Mesenchymal stem cell (in vitro differentiated cells and primary cell): ENCODE measurements at regions not wholly inside any gene's neighbourhood (a gene's known extent, or its start where the extent isn't known, plus 50 kb on each side); places are given as distances from the start of the nearest gene placed in this dataset.

ENCODE experiments used
- DNase-seq: peaks from one replicate; pipeline ENCODE4 v3.0.0-alpha.2; 2013
- H2AFZ ChIP-seq: one replicate; pipeline ENCODE4 v1.6.1; 2013; ENCODE audit warnings: low read depth, mild to moderate bottlenecking, control low read depth, inconsistent platforms, low read length, moderate library complexity
- H2AK5ac ChIP-seq: 2 replicates; pipeline ENCODE4 v1.6.1; 2013; ENCODE audit warnings: low read length, moderate library complexity, mild to moderate bottlenecking, inconsistent platforms; ENCODE audit not compliant: severe bottlenecking
- H2BK120ac ChIP-seq: one replicate; pipeline ENCODE4 v1.6.1; 2013; ENCODE audit warnings: low read depth, mild to moderate bottlenecking, inconsistent platforms, low read length, moderate library complexity
- H2BK12ac ChIP-seq, 2 experiments: one replicate each; pipeline ENCODE4 v1.6.1; 2013; ENCODE audit warnings: inconsistent platforms in 2 of 2, low read length in 2 of 2, mild to moderate bottlenecking in 2 of 2, moderate library complexity in 2 of 2, control low read depth in 1 of 2
- H2BK15ac ChIP-seq: one replicate; pipeline ENCODE4 v1.6.1; 2013; ENCODE audit warnings: mild to moderate bottlenecking, low read depth, inconsistent platforms; ENCODE audit not compliant: poor library complexity, severe bottlenecking
- H2BK5ac ChIP-seq: 2 replicates; pipeline ENCODE4 v1.6.1; 2013; ENCODE audit warnings: low read depth, mild to moderate bottlenecking, low read length, control low read depth, inconsistent platforms; ENCODE audit not compliant: poor library complexity, severe bottlenecking
- H3K14ac ChIP-seq, 2 experiments: one replicate each; pipeline ENCODE4 v1.6.1; 2013; ENCODE audit warnings: inconsistent platforms in 2 of 2, low read length in 2 of 2, control low read depth in 1 of 2, mild to moderate bottlenecking in 1 of 2, moderate library complexity in 1 of 2
- H3K18ac ChIP-seq, 2 experiments: one replicate each; pipeline ENCODE4 v1.6.1; 2013; ENCODE audit warnings: inconsistent platforms in 2 of 2, low read length in 2 of 2, control low read depth in 1 of 2, low read depth in 1 of 2, mild to moderate bottlenecking in 1 of 2
- H3K23ac ChIP-seq, 2 experiments: one replicate each; pipeline ENCODE4 v1.6.1; 2013; ENCODE audit warnings: inconsistent platforms in 2 of 2, low read length in 2 of 2, mild to moderate bottlenecking in 2 of 2, moderate library complexity in 2 of 2, control low read depth in 1 of 2
- H3K27ac ChIP-seq: 2 replicates; pipeline ENCODE4 v1.5.1; 2013; ENCODE audit warnings: mild to moderate bottlenecking, moderate library complexity, low read length, control low read depth, inconsistent platforms; ENCODE audit not compliant: poor library complexity, severe bottlenecking
- H3K27me3 ChIP-seq, 2 experiments: 2 replicates each; pipeline versions ENCODE4 v1.6.1 to v1.7.0; 2013; ENCODE audit warnings: low read length in 2 of 2, mild to moderate bottlenecking in 2 of 2, moderate library complexity in 2 of 2, control low read depth in 1 of 2, inconsistent platforms in 1 of 2; ENCODE audit not compliant: control insufficient read depth in 1 of 2, insufficient read depth in 1 of 2
- H3K36me3 ChIP-seq, 2 experiments: 2 replicates each; pipeline versions ENCODE4 v1.6.1 to v1.7.0; 2013; ENCODE audit warnings: low read length in 2 of 2, control low read depth in 1 of 2, inconsistent platforms in 1 of 2, low read depth in 1 of 2, mild to moderate bottlenecking in 1 of 2; ENCODE audit not compliant: insufficient read depth in 2 of 2, control insufficient read depth in 1 of 2
- H3K4ac ChIP-seq, 2 experiments: one replicate each; pipeline ENCODE4 v1.6.1; 2013; ENCODE audit warnings: inconsistent platforms in 2 of 2, low read length in 2 of 2, mild to moderate bottlenecking in 2 of 2, moderate library complexity in 2 of 2, control low read depth in 1 of 2, low read depth in 1 of 2
- H3K4me1 ChIP-seq: 2 replicates; pipeline ENCODE4 v1.6.1; 2013; ENCODE audit warnings: low read depth, low read length, control low read depth; ENCODE audit not compliant: control insufficient read depth, insufficient read depth
- H3K4me2 ChIP-seq: 2 replicates; pipeline ENCODE4 v1.6.1; 2013; ENCODE audit warnings: low read length, mild to moderate bottlenecking, inconsistent platforms; ENCODE audit not compliant: poor library complexity, severe bottlenecking
- H3K4me3 ChIP-seq, 2 experiments: 2 replicates each; pipeline versions ENCODE4 v1.5.1 to v1.7.0; 2013; ENCODE audit warnings: low read length in 2 of 2, mild to moderate bottlenecking in 2 of 2, control low read depth in 1 of 2, low read depth in 1 of 2; ENCODE audit not compliant: insufficient read depth in 1 of 2
- H3K79me1 ChIP-seq: replicated peaks from 2 replicates; pipeline ENCODE4 v1.6.1; 2013; ENCODE audit warnings: mild to moderate bottlenecking, control low read depth, low read length, inconsistent platforms; ENCODE audit not compliant: poor library complexity, severe bottlenecking
- H3K9ac ChIP-seq: 2 replicates; pipeline ENCODE4 v1.7.0; 2013; ENCODE audit warnings: mild to moderate bottlenecking, low read length, moderate library complexity
- H3K9me3 ChIP-seq: 2 replicates; pipeline ENCODE4 v1.7.0; 2013; ENCODE audit warnings: mild to moderate bottlenecking, low read length; ENCODE audit not compliant: control insufficient read depth
- H4K8ac ChIP-seq: one replicate; pipeline ENCODE4 v1.6.1; 2013; ENCODE audit warnings: inconsistent platforms, mild to moderate bottlenecking, low read length, moderate library complexity
- H4K91ac ChIP-seq: one replicate; pipeline ENCODE4 v1.6.1; 2013; ENCODE audit warnings: mild to moderate bottlenecking, low read length, inconsistent platforms
- WGBS: methylation state at CpG from one replicate; pipeline ENCODE4 v1.1.7; 2013; ENCODE audit warnings: mixed read lengths; 5-methylcytosine and 5-hydroxymethylcytosine counted together

GRCh38 chr3:5560199-5560598, 372.7 kb downstream of the EDEM1 start:
- Histone ChIP-seq H2AK5ac (no peak overlapping the region), H3K27ac (no peak overlapping the region), H3K23ac (no peak overlapping the region), H3K4ac (no peak overlapping the region), H3K79me1 (no peaks in the 10 kb centered on the region), H3K4me3 (no peak overlapping the region), H3K18ac (no peak overlapping the region), H2BK120ac (no peak overlapping the region), H2BK15ac (no peak overlapping the region), H3K36me3 (no peaks in the 10 kb centered on the region), H3K4me1 (no peaks in the 10 kb centered on the region), H2AFZ (no peak overlapping the region), H4K8ac (no peak overlapping the region), H3K4me2 (no peak overlapping the region), H3K9me3 (peaks cover 12% of the 10 kb centered on the region), H2BK5ac (no peak overlapping the region), H2BK12ac (no peak overlapping the region), H3K9ac (no peak overlapping the region), H3K14ac (no peak overlapping the region), H3K27me3 (no peaks in the 10 kb centered on the region), H4K91ac (no peak overlapping the region)
- DNase-seq, result no peak
- WGBS, result 67% methylated on average over 1 of the region's 1 CpG

- H2BK15ac ChIP-seq, result no peak overlapping the region
- no peak overlapping the region for H3K4ac ChIP-seq
- DNase-seq, result no peak
- H3K9me3 ChIP-seq, result peaks cover 9% of the 10 kb centered on the region
- no peak overlapping the region for H3K9ac ChIP-seq
- H2BK12ac ChIP-seq, result no peak overlapping the region
- no peak overlapping the region for H2AFZ ChIP-seq
- H3K27ac ChIP-seq, result no peak overlapping the region
- H3K14ac ChIP-seq, result no peak overlapping the region
- no peaks in the 10 kb centered on the region for H3K36me3 ChIP-seq
- no peaks in the 10 kb centered on the region for H3K4me1 ChIP-seq
- no peaks in the 10 kb centered on the region for H3K79me1 ChIP-seq
- no peak overlapping the region for H3K4me3 ChIP-seq
- no peak overlapping the region for H2BK5ac ChIP-seq
- no peak overlapping the region for H3K18ac ChIP-seq
- H4K8ac ChIP-seq, result no peak overlapping the region
- H3K27me3 ChIP-seq, result no peaks in the 10 kb centered on the region
- H3K4me2 ChIP-seq, result no peak overlapping the region
- no peak overlapping the region for H2BK120ac ChIP-seq
- 73% methylated on average over 6 of the region's 7 CpGs for WGBS
- no peak overlapping the region for H4K91ac ChIP-seq
- H2AK5ac ChIP-seq, result no peak overlapping the region
- H3K23ac ChIP-seq, result no peak overlapping the region
These were observed 376.2 kb downstream of the EDEM1 start for GRCh38 chr3:5563537-5564277.

GRCh38 chr3:5564278-5564666, 376.8 kb downstream of the EDEM1 start:
- H2BK12ac ChIP-seq, result no peak overlapping the region
- H2AK5ac ChIP-seq, result no peak overlapping the region
- H3K79me1 ChIP-seq, result no peaks in the 10 kb centered on the region
- H3K4me1 ChIP-seq, result no peaks in the 10 kb centered on the region
- no peak overlapping the region for H3K4me3 ChIP-seq
- no peak overlapping the region for H3K9ac ChIP-seq
- H3K27ac ChIP-seq, result no peak overlapping the region
- peaks cover 9% of the 10 kb centered on the region for H3K9me3 ChIP-seq
- no peak overlapping the region for H2AFZ ChIP-seq
- no peak overlapping the region for H2BK5ac ChIP-seq
- no peak overlapping the region for H3K23ac ChIP-seq
- no peaks in the 10 kb centered on the region for H3K27me3 ChIP-seq
- H3K14ac ChIP-seq, result no peak overlapping the region
- H3K18ac ChIP-seq, result no peak overlapping the region
- H3K4ac ChIP-seq, result no peak overlapping the region
- 81% methylated on average over 1 of the region's 2 CpGs for WGBS
- no peak overlapping the region for H4K91ac ChIP-seq
- H2BK120ac ChIP-seq, result no peak overlapping the region
- no peak overlapping the region for H3K4me2 ChIP-seq
- DNase-seq, result no peak
- no peak overlapping the region for H2BK15ac ChIP-seq
- no peak overlapping the region for H4K8ac ChIP-seq
- no peaks in the 10 kb centered on the region for H3K36me3 ChIP-seq

- no peak overlapping the region for H2BK15ac ChIP-seq
- H3K9me3 ChIP-seq, result peaks cover 9% of the 10 kb centered on the region
- no peaks in the 10 kb centered on the region for H3K36me3 ChIP-seq
- 20% methylated on average over 3 of the region's 4 CpGs for WGBS
- no peak overlapping the region for H4K91ac ChIP-seq
- DNase-seq, result no peak
- no peaks in the 10 kb centered on the region for H3K4me1 ChIP-seq
- H3K27me3 ChIP-seq, result no peaks in the 10 kb centered on the region
- no peak overlapping the region for H2AK5ac ChIP-seq
- no peak overlapping the region for H3K14ac ChIP-seq
- H3K18ac ChIP-seq, result no peak overlapping the region
- no peak overlapping the region for H3K4me3 ChIP-seq
- no peak overlapping the region for H3K27ac ChIP-seq
- H2AFZ ChIP-seq, result no peak overlapping the region
- H2BK5ac ChIP-seq, result no peak overlapping the region
- no peak overlapping the region for H2BK120ac ChIP-seq
- H3K9ac ChIP-seq, result no peak overlapping the region
- H4K8ac ChIP-seq, result no peak overlapping the region
- no peak overlapping the region for H3K4me2 ChIP-seq
- H3K23ac ChIP-seq, result no peak overlapping the region
- no peak overlapping the region for H2BK12ac ChIP-seq
- no peaks in the 10 kb centered on the region for H3K79me1 ChIP-seq
- H3K4ac ChIP-seq, result no peak overlapping the region
These were observed 377.5 kb downstream of the EDEM1 start for GRCh38 chr3:5565026-5565425.
